ENCODE measurements at regions not wholly inside any gene's neighbourhood (a gene's known extent, or its start where the extent isn't known, plus 50 kb on each side); places are given as distances from the start of the nearest gene placed in this dataset.
"Not testable (repeated sequence)": the region's sequence is repeated elsewhere in the genome, so short reads cannot be mapped to it uniquely, and the experiment has no call there.

DNA sequence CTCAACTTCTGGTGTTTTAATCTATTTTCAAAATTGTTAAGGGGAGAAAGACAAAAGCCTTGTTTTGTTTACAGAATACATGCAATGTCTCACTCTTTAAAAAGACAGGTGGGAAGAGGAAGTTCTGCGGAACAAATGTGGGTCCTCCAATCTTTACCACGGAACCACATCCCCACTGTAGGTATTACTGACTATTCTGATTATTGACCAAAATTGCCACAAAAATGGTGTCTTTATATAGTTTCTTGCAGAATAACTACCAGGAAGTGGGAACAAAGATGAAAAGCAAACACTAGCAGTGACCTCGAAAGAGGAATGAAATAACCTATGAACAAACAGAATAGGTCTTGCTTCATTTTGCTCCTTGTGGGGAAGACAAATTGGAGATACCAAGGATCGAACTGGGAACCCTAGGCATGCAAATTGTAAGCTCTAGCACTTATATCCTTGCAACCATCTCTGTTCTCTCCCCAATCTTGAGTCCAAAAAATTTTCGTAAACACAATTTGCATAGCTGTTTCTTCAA, 106.7 kb downstream of the GPX5 start:
- TF ChIP-seq, protein P1, sequence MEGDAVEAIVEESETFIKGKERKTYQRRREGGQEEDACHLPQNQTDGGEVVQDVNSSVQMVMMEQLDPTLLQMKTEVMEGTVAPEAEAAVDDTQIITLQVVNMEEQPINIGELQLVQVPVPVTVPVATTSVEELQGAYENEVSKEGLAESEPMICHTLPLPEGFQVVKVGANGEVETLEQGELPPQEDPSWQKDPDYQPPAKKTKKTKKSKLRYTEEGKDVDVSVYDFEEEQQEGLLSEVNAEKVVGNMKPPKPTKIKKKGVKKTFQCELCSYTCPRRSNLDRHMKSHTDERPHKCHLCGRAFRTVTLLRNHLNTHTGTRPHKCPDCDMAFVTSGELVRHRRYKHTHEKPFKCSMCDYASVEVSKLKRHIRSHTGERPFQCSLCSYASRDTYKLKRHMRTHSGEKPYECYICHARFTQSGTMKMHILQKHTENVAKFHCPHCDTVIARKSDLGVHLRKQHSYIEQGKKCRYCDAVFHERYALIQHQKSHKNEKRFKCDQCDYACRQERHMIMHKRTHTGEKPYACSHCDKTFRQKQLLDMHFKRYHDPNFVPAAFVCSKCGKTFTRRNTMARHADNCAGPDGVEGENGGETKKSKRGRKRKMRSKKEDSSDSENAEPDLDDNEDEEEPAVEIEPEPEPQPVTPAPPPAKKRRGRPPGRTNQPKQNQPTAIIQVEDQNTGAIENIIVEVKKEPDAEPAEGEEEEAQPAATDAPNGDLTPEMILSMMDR (IDR thresholded peaks at IDR 0.05; ENCODE audit: control insufficient read depth, extremely low read depth, insufficient read depth), result no peak
- H3K4me3 ChIP-seq (ENCODE audit: low read depth, low read length), result no peak overlapping the region
- no peak for DNase-seq (ENCODE audit: low read depth)

- H3K4me3 ChIP-seq (ENCODE audit: low read depth, low read length), result no peak overlapping the region
- TF ChIP-seq, protein P1 (IDR thresholded peaks at IDR 0.05; ENCODE audit: control insufficient read depth, extremely low read depth, insufficient read depth), result no peak
- no peak for DNase-seq (ENCODE audit: low read depth)
Measured at GRCh38 chr6:28633445-28634215, 107.9 kb downstream of the GPX5 start.

GRCh38 chr6:28634411-28634760, 108.7 kb downstream of the GPX5 start:
- TF ChIP-seq, protein P1 (IDR thresholded peaks at IDR 0.05; ENCODE audit: control insufficient read depth, extremely low read depth, insufficient read depth), result no peak
- H3K4me3 ChIP-seq (ENCODE audit: low read depth, low read length), result peak overlapping the region; percentile 58
- no peak for DNase-seq (ENCODE audit: low read depth)

DNA sequence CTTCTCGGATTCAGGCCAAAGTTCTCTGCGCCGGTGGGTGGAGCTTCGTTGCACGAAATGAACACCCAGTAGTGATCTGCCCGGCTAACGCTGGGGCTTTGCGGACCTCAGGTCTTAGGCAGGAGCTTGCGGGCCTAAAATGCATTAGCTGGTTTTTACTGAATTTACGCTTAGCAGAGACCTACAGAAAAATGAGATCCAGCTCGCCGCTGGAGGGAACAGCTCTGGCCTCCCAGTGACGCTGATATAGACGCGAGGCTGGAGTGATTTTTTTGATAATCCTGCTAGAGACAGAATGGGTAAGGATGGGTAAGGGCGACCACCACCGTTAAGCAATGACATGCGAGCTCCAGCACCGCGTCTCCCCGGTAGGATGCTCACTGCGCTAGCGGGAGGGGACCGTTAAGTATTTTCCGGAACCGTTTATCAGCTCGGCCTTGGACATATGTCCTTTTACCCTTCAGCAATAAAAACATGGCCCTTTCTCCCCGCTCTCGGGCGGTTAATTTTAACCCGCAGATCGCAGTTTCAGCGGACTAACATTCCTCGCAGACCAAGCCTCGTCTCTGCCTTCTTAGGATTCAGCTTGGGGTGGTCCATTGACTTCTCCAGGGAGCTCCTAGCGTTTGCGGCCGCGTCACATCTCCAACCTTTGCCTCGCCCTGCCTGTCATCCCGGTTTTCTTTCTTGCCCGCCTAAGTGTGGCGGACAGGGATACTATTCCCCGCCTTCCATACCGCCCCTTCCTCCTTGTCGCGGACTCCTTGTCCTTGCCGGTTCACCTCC, 109.3 kb downstream of the GPX5 start:
- peak overlapping the region; percentile 58 for H3K4me3 ChIP-seq (ENCODE audit: low read depth, low read length)
- DNase-seq (ENCODE audit: low read depth), result no peak
- TF ChIP-seq, protein P1 (IDR thresholded peaks at IDR 0.05; ENCODE audit: control insufficient read depth, extremely low read depth, insufficient read depth), result no peak

DNA sequence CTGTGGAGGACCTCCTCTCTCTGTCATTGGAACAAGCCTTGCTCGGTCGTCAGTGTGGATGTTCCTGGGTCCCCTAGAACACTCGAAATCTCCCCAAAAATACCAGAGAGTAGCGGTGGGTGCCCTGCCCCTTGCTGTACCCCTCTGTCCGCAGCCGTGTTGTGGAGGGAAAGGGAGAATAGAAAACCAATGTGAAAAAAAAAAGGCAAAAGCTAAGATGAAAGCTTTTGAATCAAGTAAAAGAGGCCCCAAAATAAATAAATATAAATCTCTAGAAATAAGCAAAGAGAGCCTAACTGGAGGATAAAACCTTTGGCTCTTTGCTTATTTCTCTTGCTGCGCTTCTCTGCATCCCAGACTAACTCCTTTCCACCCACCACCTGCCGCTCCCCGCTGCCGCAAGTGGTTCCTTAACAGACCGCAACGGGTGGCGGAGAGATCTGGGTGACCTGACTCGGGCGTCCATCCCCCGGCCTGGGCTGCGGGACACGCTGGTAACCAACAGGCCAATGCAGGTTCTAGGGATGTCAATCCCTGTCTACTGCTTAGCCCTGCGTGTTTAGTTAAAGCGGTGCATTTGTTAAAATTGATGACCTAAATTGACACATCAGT, 110.0 kb downstream of the GPX5 start:
- H3K4me3 ChIP-seq (ENCODE audit: low read depth, low read length), result peak overlapping the region; percentile 58
- no peak for DNase-seq (ENCODE audit: low read depth)
- TF ChIP-seq, protein P1 (IDR thresholded peaks at IDR 0.05; ENCODE audit: control insufficient read depth, extremely low read depth, insufficient read depth), result no peak

DNA sequence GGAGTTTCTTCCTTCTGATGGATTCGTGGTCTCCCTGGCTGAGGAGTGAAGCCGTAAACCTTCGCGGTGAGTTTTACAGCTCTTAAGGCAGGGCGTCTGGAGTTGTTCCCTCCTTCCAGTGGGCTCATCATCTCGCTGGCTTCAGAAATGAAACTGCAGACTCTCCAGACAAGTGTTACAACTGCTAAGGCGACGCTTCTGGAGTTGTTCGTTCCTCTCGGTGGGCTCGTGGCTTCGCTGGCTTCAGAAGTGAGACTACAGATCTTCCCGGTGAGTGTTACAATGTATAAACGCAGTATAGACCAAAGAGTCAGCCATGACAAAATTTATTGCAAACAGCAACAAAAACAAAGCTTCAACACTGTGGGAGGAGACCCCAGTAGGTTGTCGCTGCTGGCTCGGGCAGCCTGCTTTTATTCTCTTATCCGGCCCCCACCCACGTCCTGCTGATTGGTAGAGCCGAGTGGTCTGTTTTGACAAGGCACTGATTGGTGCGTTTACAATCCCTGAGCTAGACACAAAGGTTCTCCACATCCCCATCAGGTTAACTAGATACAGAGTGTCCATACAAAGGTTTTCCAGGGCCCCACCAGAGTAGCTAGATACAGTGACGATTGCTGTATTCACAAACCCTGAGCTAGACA, 113.2 kb downstream of the GPX5 start:
- DNase-seq (ENCODE audit: low read depth), result no peak
- TF ChIP-seq, protein P1 (IDR thresholded peaks at IDR 0.05; ENCODE audit: control insufficient read depth, extremely low read depth, insufficient read depth), result no peak
- H3K4me3 ChIP-seq (ENCODE audit: low read depth, low read length), result no peak overlapping the region

DNA sequence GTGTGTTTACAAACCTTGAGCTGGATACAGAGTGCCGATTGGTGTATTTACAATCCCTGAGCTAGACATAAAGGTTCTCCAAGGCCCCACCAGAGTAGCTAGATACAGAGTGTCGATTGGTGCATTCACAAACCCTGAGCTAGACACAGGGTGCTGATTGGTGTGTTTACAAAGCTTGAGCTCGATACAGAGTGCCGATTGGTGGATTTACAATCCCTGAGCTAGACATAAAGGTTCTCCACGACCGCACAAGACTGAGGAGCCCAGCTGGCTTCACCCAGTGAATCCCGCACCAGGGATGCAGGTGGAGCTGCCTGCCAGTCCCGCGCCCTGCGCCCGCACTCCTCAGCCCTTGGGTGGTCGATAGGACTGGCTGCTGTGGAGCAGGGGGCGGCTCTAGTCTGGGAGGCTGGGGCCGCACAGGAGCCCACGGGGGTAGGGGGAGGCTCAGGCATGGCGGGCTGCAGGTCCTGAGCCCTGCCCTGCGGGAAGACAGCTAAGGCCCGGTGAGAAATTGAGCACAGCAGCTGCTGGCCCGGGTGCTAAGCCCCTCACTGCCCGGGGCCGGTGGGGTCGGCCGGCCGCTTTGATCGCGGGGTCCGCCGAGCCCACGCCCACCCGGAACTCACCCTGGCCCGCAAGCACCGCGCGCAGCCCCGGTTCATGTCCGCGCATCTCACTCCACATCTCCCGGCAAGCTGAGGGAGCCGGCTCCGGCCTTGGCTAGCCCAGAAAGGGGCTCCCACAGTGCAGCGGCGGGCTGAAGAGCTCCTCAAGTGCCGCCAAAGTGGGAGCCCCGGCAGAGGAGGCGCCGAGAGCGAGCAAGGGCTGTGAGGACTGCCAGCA, 114.0 kb downstream of the GPX5 start:
- not testable (repeated sequence) for H3K4me3 ChIP-seq (ENCODE audit: low read depth, low read length)

More for the DNA sequence above, 114.0 kb downstream of the GPX5 start:
- DNase-seq (ENCODE audit: low read depth), result not testable (repeated sequence)
